SK-N-SH (cell line): ENCODE measurements at regions not wholly inside any gene's neighbourhood (a gene's known extent, or its start where the extent isn't known, plus 50 kb on each side); places are given as distances from the start of the nearest gene placed in this dataset.

Source experiments
- ELF1 ChIP-seq: IDR thresholded peaks from 2 replicates; pipeline ENCODE4 v1.4.0; 2012
- FOXJ3 ChIP-seq: sonication (generic); formaldehyde crosslinking; IDR thresholded peaks from 2 replicates; pipeline ENCODE4 v1.5.1; 2020; ENCODE audit warnings: mild to moderate bottlenecking, missing genetic modification reagents
- FOXM1 ChIP-seq: IDR thresholded peaks from 2 replicates; pipeline ENCODE4 v1.4.0; 2012; ENCODE audit warnings: low read depth, mild to moderate bottlenecking
- POLR2AphosphoS5 ChIP-seq: IDR thresholded peaks from 2 replicates; pipeline ENCODE4 v1.6.1; 2012; ENCODE audit warnings: low read depth, low read length
- RAD21 ChIP-seq: IDR thresholded peaks from 2 replicates; pipeline ENCODE4 v1.6.1; 2012; ENCODE audit warnings: mild to moderate bottlenecking, low read length
- RCOR1 ChIP-seq: fragments of 150-350 bp; IDR thresholded peaks from 2 replicates; pipeline ENCODE4 v1.6.1; 2017; ENCODE audit warnings: antibody characterized with exemption, low read length
- SMC3 ChIP-seq: IDR thresholded peaks from 2 replicates; pipeline ENCODE4 v1.6.1; 2012; ENCODE audit warnings: low read depth, low read length, improper control_type of control experiment
- TF ChIP-seq, protein P1 (sequence below): fragments of 200-600 bp; sonication (generic); IDR thresholded peaks from 2 replicates; pipeline ENCODE4 v1.6.1; 2017; ENCODE audit warnings: antibody characterized with exemption, mild to moderate bottlenecking, moderate library complexity
- TF ChIP-seq, protein P2 (sequence below): IDR thresholded peaks from 2 replicates; pipeline ENCODE4; 2012

DNA sequence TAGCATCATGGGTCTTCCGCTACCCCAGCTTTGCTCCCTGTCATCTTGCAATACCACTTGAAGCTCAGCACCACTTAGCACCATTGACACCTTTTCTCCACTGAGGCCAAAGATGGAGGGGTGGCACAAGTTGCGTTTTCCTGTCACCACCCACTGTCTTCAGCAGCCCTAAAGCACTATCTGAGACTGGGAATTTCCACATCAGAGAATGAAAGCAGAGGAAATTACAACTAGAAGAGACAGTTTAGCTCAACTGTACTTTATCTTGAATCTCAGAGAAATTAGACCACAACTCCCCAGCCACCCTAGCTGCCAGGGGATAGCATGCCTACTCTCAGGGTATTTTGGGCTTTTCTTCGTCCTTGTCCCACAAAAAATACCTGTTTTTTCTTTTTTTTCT lies 111.0 kb downstream of the DDIT4L start:
- TF ChIP-seq, protein P1, sequence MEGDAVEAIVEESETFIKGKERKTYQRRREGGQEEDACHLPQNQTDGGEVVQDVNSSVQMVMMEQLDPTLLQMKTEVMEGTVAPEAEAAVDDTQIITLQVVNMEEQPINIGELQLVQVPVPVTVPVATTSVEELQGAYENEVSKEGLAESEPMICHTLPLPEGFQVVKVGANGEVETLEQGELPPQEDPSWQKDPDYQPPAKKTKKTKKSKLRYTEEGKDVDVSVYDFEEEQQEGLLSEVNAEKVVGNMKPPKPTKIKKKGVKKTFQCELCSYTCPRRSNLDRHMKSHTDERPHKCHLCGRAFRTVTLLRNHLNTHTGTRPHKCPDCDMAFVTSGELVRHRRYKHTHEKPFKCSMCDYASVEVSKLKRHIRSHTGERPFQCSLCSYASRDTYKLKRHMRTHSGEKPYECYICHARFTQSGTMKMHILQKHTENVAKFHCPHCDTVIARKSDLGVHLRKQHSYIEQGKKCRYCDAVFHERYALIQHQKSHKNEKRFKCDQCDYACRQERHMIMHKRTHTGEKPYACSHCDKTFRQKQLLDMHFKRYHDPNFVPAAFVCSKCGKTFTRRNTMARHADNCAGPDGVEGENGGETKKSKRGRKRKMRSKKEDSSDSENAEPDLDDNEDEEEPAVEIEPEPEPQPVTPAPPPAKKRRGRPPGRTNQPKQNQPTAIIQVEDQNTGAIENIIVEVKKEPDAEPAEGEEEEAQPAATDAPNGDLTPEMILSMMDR: no peak
- TF ChIP-seq FOXJ3 (CRISPR knock-in tag) (no peak), ELF1 (no peak), FOXM1 (no peak), RCOR1 (no peak), SMC3 (no peak), RAD21 (no peak), POLR2AphosphoS5 (no peak)
- TF ChIP-seq, protein P2, sequence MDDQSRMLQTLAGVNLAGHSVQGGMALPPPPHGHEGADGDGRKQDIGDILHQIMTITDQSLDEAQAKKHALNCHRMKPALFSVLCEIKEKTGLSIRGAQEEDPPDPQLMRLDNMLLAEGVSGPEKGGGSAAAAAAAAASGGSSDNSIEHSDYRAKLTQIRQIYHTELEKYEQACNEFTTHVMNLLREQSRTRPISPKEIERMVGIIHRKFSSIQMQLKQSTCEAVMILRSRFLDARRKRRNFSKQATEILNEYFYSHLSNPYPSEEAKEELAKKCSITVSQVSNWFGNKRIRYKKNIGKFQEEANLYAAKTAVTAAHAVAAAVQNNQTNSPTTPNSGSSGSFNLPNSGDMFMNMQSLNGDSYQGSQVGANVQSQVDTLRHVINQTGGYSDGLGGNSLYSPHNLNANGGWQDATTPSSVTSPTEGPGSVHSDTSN: no peak
